Transverse colon (tissue), 4 donors: ENCODE measurements at regions not wholly inside any gene's neighbourhood (a gene's known extent, or its start where the extent isn't known, plus 50 kb on each side); places are given as distances from the start of the nearest gene placed in this dataset.

Source experiments
- EP300 ChIP-seq: sonication (generic); formaldehyde crosslinking; IDR thresholded peaks from one replicate; pipeline ENCODE4 v1.6.1; 2017; ENCODE audit warnings: antibody characterized with exemption, low read depth
- POLR2A ChIP-seq: fragments of 450-650 bp; IDR thresholded peaks from one replicate; pipeline ENCODE4 v1.6.1; 2016; ENCODE audit warnings: antibody characterized with exemption, mild to moderate bottlenecking, moderate library complexity
- POLR2AphosphoS5 ChIP-seq, 3 donors: sonication (generic); formaldehyde crosslinking; IDR thresholded peaks; one replicate each; pipeline ENCODE4 v1.6.1; 2016; ENCODE audit warnings: antibody characterized with exemption in 3 of 3
- TF ChIP-seq, protein P1 (sequence below), 5 experiments: fragments of 200-600 bp in 3 of 5; fragments of 450-650 bp in 2 of 5; sonication (generic) in 3 of 5; IDR thresholded peaks; 1 replicate in 2 of 5; 2 replicates in 3 of 5; pipeline ENCODE4 v1.5.1; 2016 to 2017; ENCODE audit warnings: antibody characterized with exemption in 5 of 5, inconsistent platforms in 3 of 5, mild to moderate bottlenecking in 2 of 5, moderate library complexity in 1 of 5

DNA sequence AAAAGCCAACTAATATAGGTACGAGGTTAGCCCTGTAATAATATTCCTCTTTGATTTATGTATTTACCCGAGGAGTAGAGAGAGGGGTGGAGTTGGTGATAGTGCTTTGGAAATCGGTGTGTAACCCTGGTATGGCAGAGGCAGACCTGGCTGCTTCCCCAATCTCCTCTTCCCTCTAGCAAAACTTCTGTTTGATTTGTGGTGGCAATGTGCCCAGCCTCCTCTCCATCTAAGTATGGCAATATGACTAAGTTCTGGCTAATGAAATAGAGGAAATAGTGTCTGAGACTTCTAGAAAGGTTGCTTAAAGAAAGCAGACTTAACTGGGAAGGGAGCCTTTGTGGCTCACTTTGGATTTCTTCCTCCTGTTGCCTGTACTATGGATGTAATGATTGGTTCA is 491.1 kb downstream of the ENC1 start:
- TF ChIP-seq, protein P1, sequence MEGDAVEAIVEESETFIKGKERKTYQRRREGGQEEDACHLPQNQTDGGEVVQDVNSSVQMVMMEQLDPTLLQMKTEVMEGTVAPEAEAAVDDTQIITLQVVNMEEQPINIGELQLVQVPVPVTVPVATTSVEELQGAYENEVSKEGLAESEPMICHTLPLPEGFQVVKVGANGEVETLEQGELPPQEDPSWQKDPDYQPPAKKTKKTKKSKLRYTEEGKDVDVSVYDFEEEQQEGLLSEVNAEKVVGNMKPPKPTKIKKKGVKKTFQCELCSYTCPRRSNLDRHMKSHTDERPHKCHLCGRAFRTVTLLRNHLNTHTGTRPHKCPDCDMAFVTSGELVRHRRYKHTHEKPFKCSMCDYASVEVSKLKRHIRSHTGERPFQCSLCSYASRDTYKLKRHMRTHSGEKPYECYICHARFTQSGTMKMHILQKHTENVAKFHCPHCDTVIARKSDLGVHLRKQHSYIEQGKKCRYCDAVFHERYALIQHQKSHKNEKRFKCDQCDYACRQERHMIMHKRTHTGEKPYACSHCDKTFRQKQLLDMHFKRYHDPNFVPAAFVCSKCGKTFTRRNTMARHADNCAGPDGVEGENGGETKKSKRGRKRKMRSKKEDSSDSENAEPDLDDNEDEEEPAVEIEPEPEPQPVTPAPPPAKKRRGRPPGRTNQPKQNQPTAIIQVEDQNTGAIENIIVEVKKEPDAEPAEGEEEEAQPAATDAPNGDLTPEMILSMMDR (IDR thresholded peaks at IDR 0.05), result no peak
- TF ChIP-seq POLR2A (no peak), POLR2AphosphoS5 (IDR thresholded peaks at IDR 0.05) (no peak), EP300 (no peak)
